GM12864 (cell line): ENCODE measurements at regions not wholly inside any gene's neighbourhood (a gene's known extent, or its start where the extent isn't known, plus 50 kb on each side); places are given as distances from the start of the nearest gene placed in this dataset.

Experiments
- DNase-seq: peaks from one replicate; pipeline ENCODE4 v3.0.0-alpha.2; 2011; ENCODE audit warnings: low read depth
- H3K4me3 ChIP-seq: 2 replicates; pipeline ENCODE4 v1.5.1; 2011; ENCODE audit warnings: mild to moderate bottlenecking, low read depth, low read length, control low read depth
- CTCF ChIP-seq: IDR thresholded peaks from 2 replicates; pipeline ENCODE4 v1.5.1; 2011; ENCODE audit warnings: low read depth, mild to moderate bottlenecking, moderate library complexity, low read length, control low read depth, inconsistent platforms; ENCODE audit errors: missing control alignments

DNA sequence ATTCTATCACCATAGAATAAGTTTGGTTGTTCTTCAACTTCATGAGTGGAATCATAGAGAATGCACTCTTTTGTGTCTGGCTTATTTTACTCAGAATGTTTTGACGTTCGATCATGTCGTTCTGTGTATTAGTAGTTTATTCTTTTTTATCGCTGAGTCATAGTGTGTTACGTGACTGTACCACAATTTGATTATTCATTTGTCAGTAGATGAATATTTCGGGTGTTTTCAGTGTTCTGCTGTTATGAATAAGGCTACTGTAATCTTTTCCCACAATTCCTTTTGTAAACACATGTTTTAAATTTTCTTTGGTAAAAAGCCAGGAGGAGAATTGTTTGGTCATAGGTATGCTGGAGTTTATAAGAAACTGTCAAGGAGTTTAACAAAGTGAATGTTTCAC, 279.9 kb upstream of the B3GAT1 start:
- no peak for DNase-seq
- no peak for TF ChIP-seq CTCF
- H3K4me3 ChIP-seq = no peak overlapping the region

- no peak for TF ChIP-seq CTCF
- H3K4me3 ChIP-seq = no peak overlapping the region
- no peak for DNase-seq
Observed at GRCh38 chr11:134691295-134691873, 279.3 kb upstream of the B3GAT1 start.

- TF ChIP-seq CTCF = no peak
- DNase-seq = no peak
- H3K4me3 ChIP-seq = no peak overlapping the region
Observed at GRCh38 chr11:134689886-134690285, 277.8 kb upstream of the B3GAT1 start.

DNA sequence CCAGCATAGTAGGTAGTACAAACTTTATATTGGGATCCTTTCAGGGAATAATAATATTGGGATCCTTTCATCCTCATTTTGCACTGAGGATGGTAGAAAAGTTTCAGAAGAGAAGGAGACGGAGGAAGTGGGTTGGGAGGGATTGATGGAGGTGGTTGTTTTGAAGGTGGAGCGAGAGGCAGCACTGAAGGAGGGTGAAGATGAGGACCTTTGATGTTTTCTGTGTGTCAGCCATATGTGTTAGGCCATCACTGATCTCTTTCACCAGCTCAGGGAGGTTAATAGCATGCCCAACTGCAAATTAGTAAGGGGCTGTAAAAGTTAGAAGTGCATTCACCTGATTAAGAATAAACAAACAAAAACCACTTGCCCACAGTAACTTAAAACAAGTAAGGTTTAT, 275.5 kb upstream of the B3GAT1 start:
- no peak for DNase-seq

GRCh38 chr11:134686460-134687061, 274.5 kb upstream of the B3GAT1 start:
- no peak overlapping the region for H3K4me3 ChIP-seq
- no peak for TF ChIP-seq CTCF

More for the DNA sequence above, 275.5 kb upstream of the B3GAT1 start:
- no peak overlapping the region for H3K4me3 ChIP-seq
- TF ChIP-seq CTCF = no peak

GRCh38 chr11:134685793-134686380, 273.8 kb upstream of the B3GAT1 start:
- DNase-seq = no peak
- no peak for TF ChIP-seq CTCF
- no peak overlapping the region for H3K4me3 ChIP-seq

More at GRCh38 chr11:134686460-134687061, 274.5 kb upstream of the B3GAT1 start:
- no peak for DNase-seq

- no peak overlapping the region for H3K4me3 ChIP-seq
- DNase-seq = no peak
- TF ChIP-seq CTCF = no peak
Observed at GRCh38 chr11:134684576-134684975, 272.5 kb upstream of the B3GAT1 start.
